GM19463 (cell line): ENCODE measurements at regions not wholly inside any gene's neighbourhood (a gene's known extent, or its start where the extent isn't known, plus 50 kb on each side); places are given as distances from the start of the nearest gene placed in this dataset.
"Not testable (repeated sequence)": the region's sequence is repeated elsewhere in the genome, so short reads cannot be mapped to it uniquely, and the experiment has no call there.

Experiments used
- ATAC-seq: cut with Tn5 transposase; IDR thresholded peaks from one replicate; pipeline ENCODE4 v1.9.1; 2021; ENCODE audit warnings: mild to moderate bottlenecking, moderate library complexity; ENCODE audit not compliant: unreplicated experiment

GRCh38 chr5:159576902-159577301, 246.6 kb upstream of the IL12B start:
- ATAC-seq = no peak

GRCh38 chr5:159581502-159582249, 251.4 kb upstream of the IL12B start:
- no peak for ATAC-seq

- ATAC-seq = no peak
Observed at GRCh38 chr5:159582756-159583541, 252.7 kb upstream of the IL12B start.

- no peak for ATAC-seq
Observed at GRCh38 chr5:159586921-159587320, 256.6 kb upstream of the IL12B start.

- ATAC-seq = no peak
Observed at GRCh38 chr5:159588941-159589340, 258.7 kb upstream of the IL12B start.

- ATAC-seq = no peak
Observed at GRCh38 chr5:159593518-159594073, 263.3 kb upstream of the IL12B start.

- ATAC-seq = not testable (repeated sequence)
Observed at GRCh38 chr5:159595561-159595960, 265.3 kb upstream of the IL12B start.

GRCh38 chr5:159601216-159601615, 270.9 kb upstream of the IL12B start:
- no peak for ATAC-seq

GRCh38 chr5:159602434-159602833, 272.1 kb upstream of the IL12B start:
- ATAC-seq = no peak

GRCh38 chr5:159605585-159605984, 275.3 kb upstream of the IL12B start:
- no peak for ATAC-seq

- ATAC-seq = no peak
Observed at GRCh38 chr5:159609359-159609758, 279.1 kb upstream of the IL12B start.

- no peak for ATAC-seq
Observed at GRCh38 chr5:159610966-159611579, 280.8 kb upstream of the IL12B start.

GRCh38 chr5:159616952-159617351, 286.7 kb upstream of the IL12B start:
- ATAC-seq = no peak

- ATAC-seq = no peak
Observed at GRCh38 chr5:159619826-159620225, 289.5 kb upstream of the IL12B start.

- no peak for ATAC-seq
Observed at GRCh38 chr5:159620853-159621540, 290.7 kb upstream of the IL12B start.

- no peak for ATAC-seq
Observed at GRCh38 chr5:159628703-159629102, 287.6 kb upstream of the ADRA1B start.

GRCh38 chr5:159629158-159629557, 287.1 kb upstream of the ADRA1B start:
- no peak for ATAC-seq

GRCh38 chr5:159630545-159630944, 285.7 kb upstream of the ADRA1B start:
- no peak for ATAC-seq

- no peak for ATAC-seq
Observed at GRCh38 chr5:159631001-159631400, 285.3 kb upstream of the ADRA1B start.

- ATAC-seq = no peak
Observed at GRCh38 chr5:159632866-159633265, 283.4 kb upstream of the ADRA1B start.

GRCh38 chr5:159638481-159638880, 277.8 kb upstream of the ADRA1B start:
- ATAC-seq = no peak
